ENCODE measurements at regions not wholly inside any gene's neighbourhood (a gene's known extent, or its start where the extent isn't known, plus 50 kb on each side); places are given as distances from the start of the nearest gene placed in this dataset.

DNA sequence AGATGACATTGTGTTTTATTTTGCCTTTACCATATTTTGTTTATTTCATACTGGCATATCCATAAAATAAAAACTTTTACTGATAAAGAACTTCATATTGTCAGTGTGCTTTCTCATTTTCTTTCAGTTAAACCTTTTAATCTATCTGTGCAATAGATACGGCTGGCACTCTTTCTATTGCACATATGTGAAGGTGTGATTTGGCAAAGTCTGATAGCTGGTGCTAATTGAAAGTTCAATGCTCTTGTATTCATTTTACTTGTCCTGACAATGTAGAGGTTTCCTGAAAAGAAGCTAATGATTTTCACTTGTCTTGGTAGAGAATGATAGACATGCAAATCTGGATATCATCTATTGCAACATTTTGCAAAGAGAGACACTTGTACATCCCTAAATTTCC is 467.0 kb downstream of the NSUN3 start:
- DNase-seq (ENCODE audit: low read depth): no peak
- TF ChIP-seq, protein P1, sequence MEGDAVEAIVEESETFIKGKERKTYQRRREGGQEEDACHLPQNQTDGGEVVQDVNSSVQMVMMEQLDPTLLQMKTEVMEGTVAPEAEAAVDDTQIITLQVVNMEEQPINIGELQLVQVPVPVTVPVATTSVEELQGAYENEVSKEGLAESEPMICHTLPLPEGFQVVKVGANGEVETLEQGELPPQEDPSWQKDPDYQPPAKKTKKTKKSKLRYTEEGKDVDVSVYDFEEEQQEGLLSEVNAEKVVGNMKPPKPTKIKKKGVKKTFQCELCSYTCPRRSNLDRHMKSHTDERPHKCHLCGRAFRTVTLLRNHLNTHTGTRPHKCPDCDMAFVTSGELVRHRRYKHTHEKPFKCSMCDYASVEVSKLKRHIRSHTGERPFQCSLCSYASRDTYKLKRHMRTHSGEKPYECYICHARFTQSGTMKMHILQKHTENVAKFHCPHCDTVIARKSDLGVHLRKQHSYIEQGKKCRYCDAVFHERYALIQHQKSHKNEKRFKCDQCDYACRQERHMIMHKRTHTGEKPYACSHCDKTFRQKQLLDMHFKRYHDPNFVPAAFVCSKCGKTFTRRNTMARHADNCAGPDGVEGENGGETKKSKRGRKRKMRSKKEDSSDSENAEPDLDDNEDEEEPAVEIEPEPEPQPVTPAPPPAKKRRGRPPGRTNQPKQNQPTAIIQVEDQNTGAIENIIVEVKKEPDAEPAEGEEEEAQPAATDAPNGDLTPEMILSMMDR (IDR thresholded peaks at IDR 0.05; ENCODE audit: insufficient read depth, low read depth, low read length, missing control alignments): no peak
- no peak overlapping the region for H3K4me3 ChIP-seq (ENCODE audit: low read length)

DNA sequence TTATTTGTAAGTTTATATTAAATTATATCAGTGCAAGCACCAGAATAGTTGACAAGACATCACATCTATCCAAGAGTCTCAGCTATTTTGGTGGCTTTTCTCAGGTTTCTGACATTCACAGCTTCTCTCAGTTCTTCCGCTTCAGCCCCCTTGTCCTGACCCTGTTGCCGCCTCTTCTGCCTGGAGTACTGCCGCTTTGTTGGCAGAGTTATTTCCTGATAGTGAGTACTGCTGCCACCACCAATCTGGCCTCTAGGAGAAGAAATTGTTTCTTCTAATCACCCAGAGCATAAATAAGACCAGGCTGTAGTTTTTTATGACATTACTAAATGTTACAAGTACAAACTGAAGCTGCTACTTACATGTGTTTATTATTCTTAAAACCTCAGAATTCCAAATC is 470.1 kb downstream of the NSUN3 start:
- no peak for DNase-seq (ENCODE audit: low read depth)
- TF ChIP-seq, protein P1 (IDR thresholded peaks at IDR 0.05; ENCODE audit: insufficient read depth, low read depth, low read length, missing control alignments): no peak
- no peak overlapping the region for H3K4me3 ChIP-seq (ENCODE audit: low read length)

DNA sequence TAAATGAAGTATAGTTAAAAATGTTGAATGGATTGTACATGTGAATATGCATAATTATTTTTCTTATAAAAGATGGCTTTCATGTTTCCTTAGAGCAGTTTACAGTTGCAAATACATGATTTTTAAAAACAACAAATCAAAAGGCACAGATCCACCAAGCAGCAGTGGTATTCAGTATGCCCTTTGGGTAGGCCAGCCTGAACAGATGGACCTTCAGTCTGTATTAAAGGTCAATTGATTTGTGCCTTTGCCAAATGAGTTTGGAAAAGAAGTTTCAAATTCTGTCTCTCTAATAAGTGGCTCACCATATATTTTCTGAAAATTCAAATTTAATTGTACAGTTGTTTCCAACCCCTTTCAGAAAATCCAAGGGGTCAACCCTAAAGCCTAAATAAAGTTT is 477.1 kb downstream of the NSUN3 start:
- TF ChIP-seq, protein P1 (IDR thresholded peaks at IDR 0.05; ENCODE audit: insufficient read depth, low read depth, low read length, missing control alignments): no peak
- no peak overlapping the region for H3K4me3 ChIP-seq (ENCODE audit: low read length)
- no peak for DNase-seq (ENCODE audit: low read depth)

DNA sequence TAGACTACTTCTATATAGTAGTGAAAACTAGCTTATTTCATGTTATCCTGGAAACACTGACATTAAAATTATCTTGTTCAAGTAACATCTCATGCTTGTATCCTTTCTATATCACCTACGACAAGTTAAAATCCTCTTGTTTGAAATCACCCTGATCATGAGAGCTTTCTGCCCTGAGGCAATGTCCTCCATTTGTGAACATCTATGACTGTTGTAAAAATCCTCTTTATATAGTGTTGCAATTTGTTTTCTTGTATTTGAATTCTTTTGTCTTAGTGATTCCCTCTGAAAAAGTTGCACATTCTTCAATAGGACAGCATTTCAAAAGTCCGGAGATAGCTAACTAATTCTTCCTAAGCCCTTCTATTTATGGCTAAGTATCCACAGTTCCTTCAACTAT is 480.3 kb downstream of the NSUN3 start:
- TF ChIP-seq, protein P1 (IDR thresholded peaks at IDR 0.05; ENCODE audit: insufficient read depth, low read depth, low read length, missing control alignments): no peak
- DNase-seq (ENCODE audit: low read depth): peak; percentile 23

DNA sequence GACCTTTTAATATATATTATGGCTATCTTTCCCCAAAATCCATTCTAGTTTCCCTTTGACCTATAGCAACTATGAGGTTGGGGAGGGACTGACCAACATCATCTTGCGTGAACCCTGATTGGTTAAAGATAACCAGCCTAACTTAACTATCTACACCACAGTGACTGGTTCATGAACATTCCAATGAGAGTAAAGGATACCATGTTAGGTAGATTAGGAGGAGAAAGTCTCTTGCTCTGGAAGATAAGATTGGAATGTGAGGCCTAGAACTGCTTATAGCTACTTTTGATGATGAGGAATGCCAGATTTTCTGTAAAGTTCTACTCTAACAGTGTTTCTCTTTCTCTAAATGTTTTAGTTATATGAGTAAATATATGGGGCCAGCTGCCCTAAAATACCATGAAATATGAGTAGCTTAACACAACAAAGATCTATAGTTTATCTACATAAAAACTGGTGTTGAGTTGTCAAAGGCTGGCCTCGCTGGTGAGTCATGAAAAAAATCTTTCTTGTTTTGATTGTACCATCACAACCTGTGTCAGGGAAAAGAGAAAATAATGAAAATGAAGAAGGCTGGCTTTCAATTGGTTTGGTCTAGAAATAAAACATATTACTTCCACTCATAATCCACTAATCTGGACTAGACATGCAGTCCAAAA is 481.4 kb downstream of the NSUN3 start:
- H3K4me3 ChIP-seq (ENCODE audit: low read length): no peak overlapping the region
- DNase-seq (ENCODE audit: low read depth): peak; percentile 16
- TF ChIP-seq, protein P1 (IDR thresholded peaks at IDR 0.05; ENCODE audit: insufficient read depth, low read depth, low read length, missing control alignments): no peak

More for the DNA sequence above, 480.3 kb downstream of the NSUN3 start:
- no peak overlapping the region for H3K4me3 ChIP-seq (ENCODE audit: low read length)

DNA sequence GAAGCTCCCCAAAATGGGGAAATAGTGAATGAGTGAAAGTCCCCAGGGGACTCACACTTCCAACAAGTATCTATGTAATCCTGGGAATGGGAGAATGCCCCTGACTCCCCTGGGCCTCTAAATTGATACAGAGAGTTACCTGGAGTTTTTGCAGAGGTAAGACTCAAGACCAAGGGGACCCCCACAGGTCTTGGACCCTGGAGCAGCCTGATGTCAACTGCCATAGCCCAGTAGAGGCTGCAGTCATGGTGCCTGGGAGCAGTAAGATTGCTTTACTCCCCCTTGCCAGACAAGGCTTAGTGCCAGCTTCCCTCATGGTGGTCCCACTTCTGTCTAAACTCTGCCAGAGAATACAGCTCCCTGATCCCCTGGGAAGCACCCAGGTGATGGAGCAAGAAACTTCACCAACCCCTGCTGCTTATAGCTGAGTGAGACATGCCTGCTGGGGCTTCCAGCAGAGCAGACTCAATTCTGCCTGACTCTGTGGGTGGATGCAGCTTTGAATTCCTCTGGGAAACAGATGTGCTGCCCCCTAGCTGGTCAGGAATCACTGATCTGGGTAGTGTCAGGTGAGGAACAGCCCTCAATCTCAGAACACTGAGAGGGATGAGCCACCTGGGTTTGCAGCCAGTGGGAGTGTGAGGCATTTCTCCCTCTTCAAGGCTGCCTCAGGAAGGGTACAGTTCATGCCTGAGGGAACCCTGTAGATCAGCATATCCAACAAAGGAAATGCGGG is 485.9 kb downstream of the NSUN3 start:
- TF ChIP-seq, protein P1 (IDR thresholded peaks at IDR 0.05; ENCODE audit: insufficient read depth, low read depth, low read length, missing control alignments): no peak
- DNase-seq (ENCODE audit: low read depth): no peak

More for the DNA sequence above, 485.9 kb downstream of the NSUN3 start:
- H3K4me3 ChIP-seq (ENCODE audit: low read length): no peak overlapping the region

All from epithelial cell of esophagus (primary cell).